ENCODE measurements at regions not wholly inside any gene's neighbourhood (a gene's known extent, or its start where the extent isn't known, plus 50 kb on each side); places are given as distances from the start of the nearest gene placed in this dataset.

- no peak for TF ChIP-seq POLR2A (IDR thresholded peaks at IDR 0.05)
- TF ChIP-seq CTCF (IDR thresholded peaks at IDR 0.05), result no peak
Measured at GRCh38 chr5:3843706-3844105, 248.1 kb downstream of the IRX1 start.

Measured in ovary (tissue), 3 donors.